NCI-H82 treated with DMSO at 0.1 percent for 48 hours (cell line): ENCODE measurements at regions not wholly inside any gene's neighbourhood (a gene's known extent, or its start where the extent isn't known, plus 50 kb on each side); places are given as distances from the start of the nearest gene placed in this dataset.

Source experiments
- DNase-seq: peaks from one replicate; lab custom pipeline; 2025; ENCODE audit not compliant: unreplicated experiment; lab: John Stamatoyannopoulos, UW

- DNase-seq, result no peak
These were observed 660.4 kb downstream of the SLITRK1 start for GRCh38 chr13:83221813-83222241.

DNA sequence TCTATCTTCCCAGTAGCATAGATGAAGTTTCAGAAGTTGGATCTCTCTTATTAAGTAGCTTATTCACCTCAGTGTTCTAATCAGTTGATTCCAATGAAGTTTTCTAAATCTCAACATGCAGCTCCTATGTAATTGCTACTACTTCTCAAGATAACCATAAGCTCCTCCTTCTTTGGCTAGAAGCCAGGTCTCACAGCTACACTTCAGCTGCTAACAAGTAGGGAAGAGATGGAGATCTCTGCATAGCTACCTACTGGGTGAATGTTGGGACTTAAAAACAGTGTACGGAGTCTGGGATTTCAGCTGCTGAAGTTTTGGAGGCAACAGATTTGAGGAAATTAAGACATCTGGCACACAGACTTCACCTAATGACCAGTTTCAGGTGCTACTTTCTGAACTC, 661.0 kb downstream of the SLITRK1 start:
- peak; percentile 5 for DNase-seq

- DNase-seq, result no peak
These were observed 662.0 kb downstream of the SLITRK1 start for GRCh38 chr13:83220241-83220640.

DNA sequence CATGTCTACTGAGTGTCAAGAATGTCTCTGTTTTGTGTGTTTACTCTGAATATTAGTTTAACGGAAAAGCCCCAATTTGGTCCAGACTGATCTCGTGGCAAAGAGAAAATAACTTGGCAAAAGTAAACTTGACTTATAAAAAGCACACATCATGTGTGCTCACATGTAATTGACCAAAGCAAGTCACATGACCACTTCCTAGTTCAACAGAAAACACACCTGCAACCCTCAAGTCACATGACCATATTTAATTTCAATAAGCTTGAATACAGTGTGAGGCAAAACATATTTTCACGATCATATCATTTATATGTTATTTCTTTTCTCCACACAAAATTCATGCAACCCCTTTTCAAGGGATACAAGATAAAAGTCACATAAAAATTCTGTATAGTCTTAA, 662.4 kb downstream of the SLITRK1 start:
- no peak for DNase-seq

GRCh38 chr13:83216479-83217245, 665.6 kb downstream of the SLITRK1 start:
- no peak for DNase-seq

- no peak for DNase-seq
These were observed 666.6 kb downstream of the SLITRK1 start for GRCh38 chr13:83215627-83216026.

DNA sequence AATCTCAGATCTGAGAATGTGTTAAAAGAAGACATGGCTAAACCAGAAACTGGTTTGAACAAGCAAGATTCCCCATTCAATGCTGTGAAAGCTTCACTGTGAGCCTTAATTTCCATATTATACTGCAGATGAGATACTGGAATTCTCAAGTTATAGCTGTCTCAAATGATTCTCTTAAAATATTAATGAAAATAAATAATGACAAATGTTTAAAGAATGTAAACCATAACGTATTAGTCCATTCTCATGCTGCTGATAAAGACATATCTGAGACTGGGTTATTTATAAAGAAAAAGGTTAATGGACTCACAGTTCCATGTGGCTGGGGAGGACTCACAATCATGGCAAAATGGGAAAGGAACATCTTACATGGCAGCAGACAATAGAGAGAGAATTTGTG, 667.8 kb downstream of the SLITRK1 start:
- no peak for DNase-seq

DNA sequence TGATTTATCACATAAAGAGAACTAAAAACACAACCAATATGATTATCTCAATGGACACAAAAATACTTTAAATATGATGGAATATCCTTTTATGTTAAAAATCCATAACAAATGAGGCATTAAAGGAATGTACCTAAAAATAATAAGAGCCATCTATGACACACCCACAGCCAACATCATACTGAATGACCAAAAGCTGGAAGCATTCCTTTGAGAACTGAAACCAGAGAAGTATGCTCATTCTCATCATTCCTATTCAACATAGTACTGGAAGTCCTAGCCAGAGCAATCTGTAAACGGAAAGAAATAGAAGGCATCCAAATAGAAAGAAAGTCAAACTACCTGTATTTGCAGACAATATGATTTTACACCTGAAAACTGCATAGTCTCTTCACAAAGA, 671.0 kb downstream of the SLITRK1 start:
- DNase-seq, result no peak

GRCh38 chr13:83204886-83205285, 677.4 kb downstream of the SLITRK1 start:
- no peak for DNase-seq

DNA sequence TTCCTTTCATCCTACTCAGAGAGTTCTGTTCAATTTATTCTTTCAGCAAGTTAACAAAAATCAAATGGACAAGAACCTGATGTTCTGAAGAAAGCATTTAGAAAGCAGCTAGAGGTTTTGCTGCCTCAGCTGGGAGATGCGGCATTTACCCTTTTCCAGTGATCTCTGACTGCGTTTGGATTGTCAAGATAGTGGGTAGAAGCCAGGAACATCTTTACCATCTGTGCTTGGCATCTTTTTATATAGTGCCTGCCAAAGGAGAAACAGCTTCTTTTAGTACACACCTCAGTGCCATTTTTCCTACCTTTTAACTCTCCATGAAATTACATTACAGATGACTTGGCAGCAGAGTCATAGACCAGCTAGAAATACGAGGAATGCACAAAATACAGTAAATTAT, 680.8 kb downstream of the SLITRK1 start:
- DNase-seq, result no peak

GRCh38 chr13:83197316-83197715, 685.0 kb downstream of the SLITRK1 start:
- no peak for DNase-seq

DNA sequence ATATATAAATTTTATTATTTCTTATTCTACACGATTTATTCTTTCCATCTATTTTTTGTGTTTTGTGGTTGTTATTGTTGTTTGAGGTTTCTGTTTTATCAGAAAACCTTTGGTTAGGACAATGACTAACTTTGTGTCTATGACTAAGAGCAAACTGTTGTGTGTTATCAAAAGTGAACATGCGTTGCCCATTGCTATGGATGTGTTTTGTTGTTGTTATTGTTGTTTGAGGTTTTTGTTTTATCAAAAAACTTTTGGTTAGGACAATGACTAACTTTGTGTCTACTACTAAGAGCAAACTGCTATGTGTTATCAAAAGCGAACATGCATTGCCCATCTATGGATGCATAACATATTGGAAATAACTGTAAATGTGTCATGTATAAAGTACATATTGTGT, 692.3 kb downstream of the SLITRK1 start:
- no peak for DNase-seq

DNA sequence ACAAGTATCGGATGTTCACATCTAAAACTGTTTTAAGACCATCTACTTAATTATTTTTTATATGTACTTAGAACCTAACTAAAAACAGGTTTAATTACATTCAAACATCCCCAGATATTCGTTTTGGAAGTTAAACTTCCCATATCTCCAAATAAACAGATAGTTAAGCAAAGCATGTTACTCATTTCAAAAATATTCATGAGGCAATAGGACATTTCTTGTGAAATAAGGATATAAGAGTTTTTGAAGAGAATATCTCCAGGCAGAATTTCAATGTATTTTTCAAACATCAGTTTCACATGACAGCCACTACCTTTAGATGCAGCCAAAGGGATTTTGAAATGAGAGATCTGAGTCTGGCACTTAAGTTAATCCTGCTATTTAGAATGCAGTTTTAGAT, 697.5 kb downstream of the SLITRK1 start:
- DNase-seq, result no peak

- DNase-seq, result no peak
These were observed 698.2 kb downstream of the SLITRK1 start for GRCh38 chr13:83184150-83184475.

DNA sequence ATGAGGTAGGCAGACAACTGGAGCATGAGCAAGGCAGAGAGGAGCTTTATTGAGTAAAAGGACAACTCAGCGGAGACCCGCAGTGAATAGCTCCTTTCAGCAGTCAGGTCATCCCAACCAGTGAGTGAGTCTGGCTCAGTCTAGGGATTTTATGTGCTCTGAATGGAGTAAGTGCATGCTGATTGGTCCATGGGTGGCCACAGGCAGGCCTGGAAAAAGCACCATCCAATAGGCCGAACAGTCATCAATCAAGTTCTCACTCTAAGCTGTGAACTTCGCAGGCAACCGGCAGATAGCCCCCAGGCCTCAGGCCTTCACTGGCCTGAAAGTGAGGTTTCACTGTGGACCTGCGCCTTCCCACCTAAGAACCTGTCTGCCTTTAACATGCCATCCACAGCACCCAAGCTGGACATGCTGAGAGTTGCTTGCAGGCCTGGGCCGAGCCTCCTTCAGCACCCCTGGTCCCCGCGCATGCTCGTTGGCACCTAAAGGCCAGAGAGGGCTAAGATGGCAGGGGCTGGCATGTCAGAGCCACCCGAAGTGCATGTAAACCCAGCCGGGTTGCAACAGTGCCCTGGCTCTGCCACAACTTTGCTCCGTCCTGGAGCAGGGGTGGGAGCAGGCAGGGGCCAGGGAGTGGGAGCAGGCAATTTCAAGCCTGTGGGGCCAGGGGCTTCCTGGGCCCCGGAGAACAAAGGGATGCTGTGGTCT, 698.7 kb downstream of the SLITRK1 start:
- no peak for DNase-seq

GRCh38 chr13:83182845-83183244, 699.4 kb downstream of the SLITRK1 start:
- no peak for DNase-seq

DNA sequence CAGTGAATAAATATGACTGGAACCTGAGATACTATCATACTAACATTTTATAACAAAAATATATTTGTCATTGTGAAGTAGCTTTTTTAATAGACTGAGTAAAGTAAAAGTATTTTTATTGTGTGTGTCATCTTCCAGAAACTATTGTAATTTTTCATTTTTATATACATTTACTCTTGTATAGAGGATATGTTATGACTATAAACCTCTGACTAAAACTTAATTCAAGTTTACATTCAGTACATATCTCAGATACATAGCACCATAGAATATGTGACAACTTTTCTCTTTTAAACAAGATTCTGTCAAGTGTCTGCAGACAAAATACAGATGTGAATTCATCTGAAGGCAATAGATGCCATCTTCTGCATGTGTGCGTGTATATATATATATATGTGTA, 704.3 kb downstream of the SLITRK1 start:
- no peak for DNase-seq

GRCh38 chr13:83168590-83168989, 713.7 kb downstream of the SLITRK1 start:
- no peak for DNase-seq

- DNase-seq, result no peak
These were observed 715.1 kb downstream of the SLITRK1 start for GRCh38 chr13:83167203-83167602.

- no peak for DNase-seq
These were observed 715.7 kb downstream of the SLITRK1 start for GRCh38 chr13:83166550-83166949.

DNA sequence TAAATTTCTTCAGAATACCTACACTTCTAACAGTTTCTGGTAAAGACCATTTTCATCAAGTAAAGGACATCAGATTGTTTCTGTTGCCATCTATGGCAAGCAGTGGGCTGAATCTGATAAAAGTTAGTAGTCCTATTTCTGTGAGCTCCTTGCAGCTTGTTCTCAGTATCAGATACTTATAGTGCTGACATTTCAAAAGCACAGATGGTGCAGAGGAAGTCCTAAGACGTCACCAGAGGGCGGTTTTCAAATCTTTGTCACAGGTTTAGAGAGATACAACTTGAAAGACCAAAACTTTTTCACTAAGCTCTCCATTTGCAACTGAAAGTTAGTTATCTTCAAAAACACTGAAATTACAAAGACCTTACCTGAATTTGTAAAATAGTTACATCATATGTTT, 719.8 kb downstream of the SLITRK1 start:
- no peak for DNase-seq

GRCh38 chr13:83153848-83154247, 728.4 kb downstream of the SLITRK1 start:
- no peak for DNase-seq

GRCh38 chr13:83151308-83151660, 731.0 kb downstream of the SLITRK1 start:
- DNase-seq, result no peak
